ENCODE measurements at regions not wholly inside any gene's neighbourhood (a gene's known extent, or its start where the extent isn't known, plus 50 kb on each side); places are given as distances from the start of the nearest gene placed in this dataset.
A peak's percentile ranks its signal among the peaks of the same experiment; 100 is the strongest.

DNA sequence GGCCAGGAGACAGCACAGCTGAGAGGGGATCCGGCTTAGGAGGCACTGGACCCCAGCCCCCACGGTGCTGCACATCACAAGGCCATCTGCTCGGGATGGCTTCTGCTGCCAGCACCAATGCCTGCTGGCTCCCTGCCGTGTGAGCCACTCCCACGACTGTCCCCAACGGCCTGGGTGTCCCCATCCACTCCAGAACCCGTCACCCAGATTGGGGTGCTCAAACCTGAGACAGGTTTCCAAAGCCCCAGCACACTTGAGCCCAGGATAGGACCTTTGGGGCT, 102.4 kb downstream of the RFLNA start:
- no peak overlapping the region for H3K9ac ChIP-seq (ENCODE audit: insufficient read depth in 1 of 2, low read length in 2 of 2)
- ATAC-seq (ENCODE audit: insufficient read depth, low FRiP score), result no peak

DNA sequence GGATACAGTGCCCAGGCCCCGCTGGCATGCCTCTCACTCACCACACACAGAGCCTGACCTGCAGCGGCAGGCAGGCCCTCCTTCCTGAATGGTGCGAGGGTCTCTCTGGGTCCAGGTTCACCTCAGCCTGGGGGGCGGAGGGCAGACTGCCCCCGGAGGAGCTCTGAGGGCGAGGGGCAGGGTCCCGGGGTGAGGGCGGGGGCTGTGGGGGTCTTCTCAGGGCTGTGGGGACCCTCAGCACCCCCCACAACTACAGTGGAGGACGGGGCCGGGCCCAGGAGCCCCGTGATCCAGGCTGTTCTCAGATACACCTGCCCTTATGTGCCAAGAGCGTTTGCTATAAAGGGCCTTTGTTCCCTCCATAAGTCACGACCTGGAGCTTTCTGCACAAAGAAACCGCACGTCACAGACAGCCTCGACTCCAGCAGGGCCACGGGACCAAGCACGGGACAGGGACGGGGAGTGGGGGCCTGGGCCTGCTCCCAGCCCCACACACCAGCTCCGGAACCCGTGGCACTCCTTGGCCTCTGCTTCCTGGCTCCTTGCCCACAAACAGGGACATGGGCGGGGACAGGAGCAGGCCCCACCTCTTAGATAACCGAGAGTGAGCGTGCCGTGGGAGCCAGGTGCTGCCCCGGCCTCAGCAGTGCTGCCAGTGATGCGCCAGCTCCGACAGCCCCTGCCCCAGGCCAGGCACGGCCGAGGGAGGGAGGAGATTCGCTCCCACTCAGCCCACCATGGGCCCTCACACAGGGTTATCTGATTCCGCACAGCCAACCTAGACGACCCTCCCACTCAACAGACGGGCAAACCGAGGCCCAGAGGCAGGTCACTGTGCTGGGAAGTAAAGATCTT, 101.9 kb downstream of the RFLNA start:
- TF ChIP-seq, protein P1, sequence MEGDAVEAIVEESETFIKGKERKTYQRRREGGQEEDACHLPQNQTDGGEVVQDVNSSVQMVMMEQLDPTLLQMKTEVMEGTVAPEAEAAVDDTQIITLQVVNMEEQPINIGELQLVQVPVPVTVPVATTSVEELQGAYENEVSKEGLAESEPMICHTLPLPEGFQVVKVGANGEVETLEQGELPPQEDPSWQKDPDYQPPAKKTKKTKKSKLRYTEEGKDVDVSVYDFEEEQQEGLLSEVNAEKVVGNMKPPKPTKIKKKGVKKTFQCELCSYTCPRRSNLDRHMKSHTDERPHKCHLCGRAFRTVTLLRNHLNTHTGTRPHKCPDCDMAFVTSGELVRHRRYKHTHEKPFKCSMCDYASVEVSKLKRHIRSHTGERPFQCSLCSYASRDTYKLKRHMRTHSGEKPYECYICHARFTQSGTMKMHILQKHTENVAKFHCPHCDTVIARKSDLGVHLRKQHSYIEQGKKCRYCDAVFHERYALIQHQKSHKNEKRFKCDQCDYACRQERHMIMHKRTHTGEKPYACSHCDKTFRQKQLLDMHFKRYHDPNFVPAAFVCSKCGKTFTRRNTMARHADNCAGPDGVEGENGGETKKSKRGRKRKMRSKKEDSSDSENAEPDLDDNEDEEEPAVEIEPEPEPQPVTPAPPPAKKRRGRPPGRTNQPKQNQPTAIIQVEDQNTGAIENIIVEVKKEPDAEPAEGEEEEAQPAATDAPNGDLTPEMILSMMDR (IDR thresholded peaks at IDR 0.05; ENCODE audit: control extremely low read depth, extremely low read depth), result no peak
- Histone ChIP-seq H3K27ac (ENCODE audit: low read depth in 1 of 2, low read length in 1 of 2) (peak overlapping the region in 1 of 2 donors; percentile 13), H3K4me3 (no peak overlapping the region), H3K36me3 (ENCODE audit: control insufficient read depth in 4 of 4, insufficient read depth in 4 of 4, low read length in 4 of 4) (peaks cover 0 to 52% (median 20%) of the 10 kb centered on the region in 4 donors), H3K4me1 (ENCODE audit: control insufficient read depth in 5 of 5, insufficient read depth in 5 of 5, low read length in 5 of 5) (peaks cover 9 to 42% (median 14%) of the 10 kb centered on the region in 5 donors), H3K9ac (ENCODE audit: insufficient read depth in 1 of 2, low read length in 2 of 2) (no peak overlapping the region), H3K9me3 (ENCODE audit: control insufficient read depth in 4 of 4, insufficient read depth in 3 of 4, low read length in 3 of 4) (no peaks in the 10 kb centered on the region), H3K27me3 (ENCODE audit: control insufficient read depth in 3 of 3, insufficient read depth in 3 of 3, low read length in 2 of 3) (no peaks in the 10 kb centered on the region)
- ATAC-seq (ENCODE audit: insufficient read depth, low FRiP score), result no peak
- peak in 2 of 3 donors; percentile 71 to 74 for DNase-seq
- 82 to 88% methylated on average over 35 of the region's 35 CpGs for WGBS, 2 donors

More for the DNA sequence above, 102.4 kb downstream of the RFLNA start:
- WGBS, 2 donors, result 69 to 71% methylated on average over 7 of the region's 7 CpGs
- Histone ChIP-seq H3K4me1 (ENCODE audit: control insufficient read depth in 5 of 5, insufficient read depth in 5 of 5, low read length in 5 of 5) (peaks cover 5 to 37% (median 11%) of the 10 kb centered on the region in 5 donors), H3K27me3 (ENCODE audit: control insufficient read depth in 3 of 3, insufficient read depth in 3 of 3, low read length in 2 of 3) (no peaks in the 10 kb centered on the region), H3K27ac (ENCODE audit: low read depth in 1 of 2, low read length in 1 of 2) (peak overlapping the region in 1 of 2 donors; percentile 13), H3K36me3 (ENCODE audit: control insufficient read depth in 4 of 4, insufficient read depth in 4 of 4, low read length in 4 of 4) (peaks cover 0 to 58% (median 20%) of the 10 kb centered on the region in 4 donors), H3K9me3 (ENCODE audit: control insufficient read depth in 4 of 4, insufficient read depth in 3 of 4, low read length in 3 of 4) (no peaks in the 10 kb centered on the region), H3K4me3 (no peak overlapping the region)
- no peak for DNase-seq
- TF ChIP-seq, protein P1 (IDR thresholded peaks at IDR 0.05; ENCODE audit: control extremely low read depth, extremely low read depth), result no peak

DNA sequence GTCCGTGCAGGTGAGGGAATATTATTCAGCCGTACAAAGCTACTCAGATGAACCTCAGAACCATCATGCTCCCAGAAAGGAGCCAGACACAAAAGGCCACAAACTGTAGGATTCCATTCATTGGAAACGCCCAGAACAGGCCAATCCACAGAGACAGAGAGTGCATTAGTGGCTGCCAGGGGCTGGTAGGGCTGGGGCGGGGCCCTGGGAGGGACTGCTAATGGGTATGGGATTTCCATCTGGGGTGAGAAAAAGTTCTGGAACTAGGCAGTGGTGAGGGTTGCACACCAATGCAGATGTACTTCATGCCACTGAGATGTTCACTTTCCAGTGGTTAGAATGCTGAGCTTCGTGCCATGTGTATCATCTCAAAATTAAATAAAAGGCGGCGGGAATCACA, 101.1 kb downstream of the RFLNA start:
- DNase-seq (no peak), ATAC-seq (ENCODE audit: insufficient read depth, low FRiP score) (no peak)
- Histone ChIP-seq H3K9ac (ENCODE audit: insufficient read depth in 1 of 2, low read length in 2 of 2) (no peak overlapping the region), H3K9me3 (ENCODE audit: control insufficient read depth in 4 of 4, insufficient read depth in 3 of 4, low read length in 3 of 4) (no peaks in the 10 kb centered on the region), H3K4me1 (ENCODE audit: control insufficient read depth in 5 of 5, insufficient read depth in 5 of 5, low read length in 5 of 5) (peaks cover 9 to 42% (median 14%) of the 10 kb centered on the region in 5 donors), H3K27me3 (ENCODE audit: control insufficient read depth in 3 of 3, insufficient read depth in 3 of 3, low read length in 2 of 3) (no peaks in the 10 kb centered on the region), H3K27ac (ENCODE audit: low read depth in 1 of 2, low read length in 1 of 2) (no peak overlapping the region), H3K36me3 (ENCODE audit: control insufficient read depth in 4 of 4, insufficient read depth in 4 of 4, low read length in 4 of 4) (peaks cover 0 to 48% (median 20%) of the 10 kb centered on the region in 4 donors), H3K4me3 (no peak overlapping the region)
- 96 to 97% methylated on average over 7 of the region's 7 CpGs for WGBS, 2 donors
- TF ChIP-seq, protein P1 (IDR thresholded peaks at IDR 0.05; ENCODE audit: control extremely low read depth, extremely low read depth), result no peak
